ENCODE measurements at regions not wholly inside any gene's neighbourhood (a gene's known extent, or its start where the extent isn't known, plus 50 kb on each side); places are given as distances from the start of the nearest gene placed in this dataset.
"Not testable (repeated sequence)": the region's sequence is repeated elsewhere in the genome, so short reads cannot be mapped to it uniquely, and the experiment has no call there.

- TF ChIP-seq ZNF274 (IDR thresholded peaks at IDR 0.05; ENCODE audit: low read depth, low read length); SUZ12 (IDR thresholded peaks at IDR 0.05; ENCODE audit: extremely low read depth, insufficient read depth, insufficient read length): not testable (repeated sequence)
Observed at GRCh38 chrY:3060671-3061070, 125.5 kb downstream of the ZFY start.
